LNCaP clone FGC (cell line): ENCODE measurements at regions not wholly inside any gene's neighbourhood (a gene's known extent, or its start where the extent isn't known, plus 50 kb on each side); places are given as distances from the start of the nearest gene placed in this dataset.
"Not testable (repeated sequence)": the region's sequence is repeated elsewhere in the genome, so short reads cannot be mapped to it uniquely, and the experiment has no call there.

Experiments
- DNase-seq: peaks from one replicate; pipeline ENCODE4 v3.0.0-alpha.2; 2011; ENCODE audit warnings: low read depth
- H3K4me3 ChIP-seq: 2 replicates; pipeline ENCODE4 v1.5.1; 2011; ENCODE audit warnings: mild to moderate bottlenecking, low read depth, low read length, control low read depth
- CTCF ChIP-seq: IDR thresholded peaks from 2 replicates; pipeline ENCODE4 v1.5.1; 2012; ENCODE audit warnings: mild to moderate bottlenecking; ENCODE audit not compliant: control insufficient read depth, insufficient read depth; ENCODE audit errors: extremely low read depth

- DNase-seq = no peak
- TF ChIP-seq CTCF = no peak
- H3K4me3 ChIP-seq = no peak overlapping the region
Measured at GRCh38 chr13:55038230-55038629, 2009.6 kb downstream of the OLFM4 start.

GRCh38 chr13:55053891-55054550, 2025.4 kb downstream of the OLFM4 start:
- not testable (repeated sequence) for DNase-seq, H3K4me3 ChIP-seq

- DNase-seq, H3K4me3 ChIP-seq: not testable (repeated sequence)
Measured at GRCh38 chr13:55055666-55056065, 2027.1 kb downstream of the OLFM4 start.

GRCh38 chr13:55062662-55063061, 2034.0 kb downstream of the OLFM4 start:
- TF ChIP-seq CTCF = no peak
- no peak for DNase-seq
- H3K4me3 ChIP-seq = no peak overlapping the region

GRCh38 chr13:55067946-55068345, 2039.3 kb downstream of the OLFM4 start:
- TF ChIP-seq CTCF = no peak
- H3K4me3 ChIP-seq = no peak overlapping the region
- no peak for DNase-seq

- H3K4me3 ChIP-seq = no peak overlapping the region
- TF ChIP-seq CTCF = no peak
- DNase-seq = no peak
Measured at GRCh38 chr13:55069746-55070145, 2041.1 kb downstream of the OLFM4 start.

GRCh38 chr13:55073000-55073399, 2044.4 kb downstream of the OLFM4 start:
- no peak overlapping the region for H3K4me3 ChIP-seq
- no peak for TF ChIP-seq CTCF
- no peak for DNase-seq

GRCh38 chr13:55084630-55085029, 2056.0 kb downstream of the OLFM4 start:
- no peak overlapping the region for H3K4me3 ChIP-seq
- DNase-seq = no peak
- TF ChIP-seq CTCF = no peak
